ENCODE measurements at regions not wholly inside any gene's neighbourhood (a gene's known extent, or its start where the extent isn't known, plus 50 kb on each side); places are given as distances from the start of the nearest gene placed in this dataset.

GRCh38 chr4:125440814-125441213 is 126.1 kb downstream of the FAT4 start:
- Histone ChIP-seq H3K27me3 (ENCODE audit: control insufficient read depth in 1 of 2, insufficient read depth in 2 of 2, low read length in 2 of 2) (no peaks in the 10 kb centered on the region; a peak in 1 of 5 replicates), H3K9ac (ENCODE audit: insufficient read depth, low read depth, low read length) (no peak overlapping the region), H3K4me3 (replicated peaks in 1 of 3; ENCODE audit: insufficient read depth in 1 of 3, low read depth in 2 of 3, low read length in 3 of 3) (no peak overlapping the region), H3K79me2 (ENCODE audit: insufficient read depth, low read length) (no peaks in the 10 kb centered on the region), H3K4me2 (ENCODE audit: low read depth, low read length) (no peak overlapping the region), H3K36me3 (replicated peaks in 1 of 2; ENCODE audit: control insufficient read depth in 1 of 2, insufficient read depth in 2 of 2, low read length in 2 of 2) (no peaks in the 10 kb centered on the region), H3K27ac (ENCODE audit: extremely low read length, insufficient read depth, low read length) (no peak overlapping the region), H2AFZ (ENCODE audit: low read length) (no peak overlapping the region), H3K9me3 (ENCODE audit: low read length) (no peaks in the 10 kb centered on the region), H4K20me1 (ENCODE audit: insufficient read depth, low read length) (no peaks in the 10 kb centered on the region), H3K4me1 (ENCODE audit: insufficient read depth, low read length) (no peaks in the 10 kb centered on the region)
- WGBS (ENCODE audit: low lambda C conversion rate): 42% methylated on average over 1 of the region's 1 CpG
- DNase-seq (ENCODE audit: low spot score) (no peak), FAIRE-seq (no peak), ATAC-seq (no peak)
- in situ Hi-C loops (cut with HindIII; ENCODE audit: extremely low pct_ligation_motif_present, low pct_unique_long_range_greater_than_20kb) (no loop called here), intact Hi-C loops (cut with micrococcal nuclease; ENCODE audit: unreplicated experiment) (no loop called here)
- ChIA-PET CTCF (ENCODE audit: low intra/inter-chr PET ratio, low total read pairs) (no interaction called here), POLR2A (no interaction called here)
- TF ChIP-seq SNAPC5 (CRISPR knock-in tag; IDR thresholded peaks at IDR 0.05; ENCODE audit: borderline replicate concordance) (no peak), ZNF790 (CRISPR knock-in tag; IDR thresholded peaks at IDR 0.05; ENCODE audit: borderline replicate concordance) (no peak), CCAR2 (optimal IDR thresholded peaks at IDR 0.05; ENCODE audit: low read depth, low read length) (no peak), ZNF280D (CRISPR knock-in tag; IDR thresholded peaks at IDR 0.05) (no peak), KLF12 (CRISPR knock-in tag; IDR thresholded peaks at IDR 0.05; ENCODE audit: borderline replicate concordance) (no peak)
- no TSS peak for BruUV-seq (replicated peaks)

GRCh38 chr4:125444166-125444565 is 129.4 kb downstream of the FAT4 start:
- Histone ChIP-seq H4K20me1 (ENCODE audit: insufficient read depth, low read length) (no peaks in the 10 kb centered on the region), H3K9me3 (ENCODE audit: low read length) (no peaks in the 10 kb centered on the region), H3K9ac (ENCODE audit: insufficient read depth, low read depth, low read length) (no peak overlapping the region), H3K4me2 (ENCODE audit: low read depth, low read length) (no peak overlapping the region), H3K4me3 (replicated peaks in 1 of 3; ENCODE audit: insufficient read depth in 1 of 3, low read depth in 2 of 3, low read length in 3 of 3) (no peak overlapping the region), H3K36me3 (replicated peaks in 1 of 2; ENCODE audit: control insufficient read depth in 1 of 2, insufficient read depth in 2 of 2, low read length in 2 of 2) (no peaks in the 10 kb centered on the region), H3K4me1 (ENCODE audit: insufficient read depth, low read length) (no peaks in the 10 kb centered on the region), H3K27me3 (ENCODE audit: control insufficient read depth in 1 of 2, insufficient read depth in 2 of 2, low read length in 2 of 2) (no peaks in the 10 kb centered on the region; a peak in 1 of 5 replicates), H3K27ac (ENCODE audit: extremely low read length, insufficient read depth, low read length) (no peak overlapping the region), H2AFZ (ENCODE audit: low read length) (no peak overlapping the region), H3K79me2 (ENCODE audit: insufficient read depth, low read length) (no peaks in the 10 kb centered on the region)
- intact Hi-C loops (cut with micrococcal nuclease; ENCODE audit: unreplicated experiment): no loop called here
- ChIA-PET POLR2A (no interaction called here), CTCF (ENCODE audit: low intra/inter-chr PET ratio, low total read pairs) (no interaction called here)
- in situ Hi-C loops (cut with HindIII; ENCODE audit: extremely low pct_ligation_motif_present, low pct_unique_long_range_greater_than_20kb): no loop called here
- 80% methylated on average over 1 of the region's 1 CpG for WGBS (ENCODE audit: low lambda C conversion rate)
- FAIRE-seq: no peak
- ATAC-seq: no peak
- BruUV-seq (replicated peaks): no TSS peak
- no peak for DNase-seq (ENCODE audit: low spot score)
- TF ChIP-seq ZBTB38 (CRISPR knock-in tag; IDR thresholded peaks at IDR 0.05): no peak
- no peak for TF ChIP-seq SMARCE1 (IDR thresholded peaks at IDR 0.05; ENCODE audit: borderline replicate concordance)
- TF ChIP-seq ZFP82 (CRISPR knock-in tag; IDR thresholded peaks at IDR 0.05; ENCODE audit: borderline replicate concordance): no peak
- no peak for TF ChIP-seq TEF (CRISPR knock-in tag; IDR thresholded peaks at IDR 0.05)
- no peak for TF ChIP-seq MIER3 (CRISPR knock-in tag; IDR thresholded peaks at IDR 0.05; ENCODE audit: borderline replicate concordance)
- no peak for TF ChIP-seq SETDB1 (CRISPR knock-in tag; IDR thresholded peaks at IDR 0.05; ENCODE audit: borderline replicate concordance)
